ENCODE measurements at regions not wholly inside any gene's neighbourhood (a gene's known extent, or its start where the extent isn't known, plus 50 kb on each side); places are given as distances from the start of the nearest gene placed in this dataset.

- TF ChIP-seq, protein P1, sequence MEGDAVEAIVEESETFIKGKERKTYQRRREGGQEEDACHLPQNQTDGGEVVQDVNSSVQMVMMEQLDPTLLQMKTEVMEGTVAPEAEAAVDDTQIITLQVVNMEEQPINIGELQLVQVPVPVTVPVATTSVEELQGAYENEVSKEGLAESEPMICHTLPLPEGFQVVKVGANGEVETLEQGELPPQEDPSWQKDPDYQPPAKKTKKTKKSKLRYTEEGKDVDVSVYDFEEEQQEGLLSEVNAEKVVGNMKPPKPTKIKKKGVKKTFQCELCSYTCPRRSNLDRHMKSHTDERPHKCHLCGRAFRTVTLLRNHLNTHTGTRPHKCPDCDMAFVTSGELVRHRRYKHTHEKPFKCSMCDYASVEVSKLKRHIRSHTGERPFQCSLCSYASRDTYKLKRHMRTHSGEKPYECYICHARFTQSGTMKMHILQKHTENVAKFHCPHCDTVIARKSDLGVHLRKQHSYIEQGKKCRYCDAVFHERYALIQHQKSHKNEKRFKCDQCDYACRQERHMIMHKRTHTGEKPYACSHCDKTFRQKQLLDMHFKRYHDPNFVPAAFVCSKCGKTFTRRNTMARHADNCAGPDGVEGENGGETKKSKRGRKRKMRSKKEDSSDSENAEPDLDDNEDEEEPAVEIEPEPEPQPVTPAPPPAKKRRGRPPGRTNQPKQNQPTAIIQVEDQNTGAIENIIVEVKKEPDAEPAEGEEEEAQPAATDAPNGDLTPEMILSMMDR (IDR thresholded peaks at IDR 0.05), result no peak
- no peak for TF ChIP-seq POLR2A (IDR thresholded peaks at IDR 0.05)
Measured at GRCh38 chr5:92991581-92992067, 589.4 kb downstream of the NR2F1-AS1 start.
